Body of pancreas (tissue), 4 donors: ENCODE measurements at regions not wholly inside any gene's neighbourhood (a gene's known extent, or its start where the extent isn't known, plus 50 kb on each side); places are given as distances from the start of the nearest gene placed in this dataset.

ENCODE experiments used
- CTCF ChIP-seq, 7 experiments: fragments of 450-650 bp in 4 of 7; fragments of 200-600 bp in 3 of 7; sonication (generic) in 3 of 7; IDR thresholded peaks; one replicate each; pipeline ENCODE4 v1.5.1; 2016 to 2019; ENCODE audit warnings: antibody characterized with exemption in 7 of 7
- POLR2A ChIP-seq, 3 donors: fragments of 450-650 bp; IDR thresholded peaks; one replicate each; pipeline ENCODE4 v1.6.1; 2016; ENCODE audit warnings: antibody characterized with exemption in 3 of 3, mild to moderate bottlenecking in 2 of 3

- no peak for TF ChIP-seq CTCF (IDR thresholded peaks at IDR 0.05)
- no peak for TF ChIP-seq POLR2A (IDR thresholded peaks at IDR 0.05)
Measured at GRCh38 chr3:30548600-30548999, 57.8 kb upstream of the TGFBR2 start.
